K562 (cell line): ENCODE measurements at regions not wholly inside any gene's neighbourhood (a gene's known extent, or its start where the extent isn't known, plus 50 kb on each side); places are given as distances from the start of the nearest gene placed in this dataset.
A peak's percentile ranks its signal among the peaks of the same experiment; 100 is the strongest.

ENCODE experiments used
- ATAC-seq: fragments of 200-7000 bp; cut with Tn5 transposase; 3 replicates; pipeline ENCODE4 v1.9.1; 2020; ENCODE audit warnings: moderate library complexity
- BruUV-seq: library from RNA; stranded (reverse); fragments of 400-500 nt; replicated peaks from 2 replicates; lab custom pipeline; 2021; lab: Mats Ljungman, UMichigan
- CTCF ChIA-PET: fragments of 300-600 bp; formaldehyde crosslinking; extraction: SDS; loops from one replicate; lab custom pipeline; 2021; ENCODE audit warnings: low intra/inter-chr PET ratio; lab: Yijun Ruan, JAX
- POLR2A ChIA-PET: fragments of 300-600, 350-650 bp; sonication (Branson Sonifier 250); formaldehyde crosslinking; extraction: SDS; loops from one replicate; lab custom pipeline; 2021; ENCODE audit warnings: antibody characterized with exemption, inconsistent platforms; lab: Yijun Ruan, JAX
- DNase-seq, 4 experiments: peaks; one replicate each; pipeline versions ENCODE4 v3.0.0 to v3.0.0-alpha.2; 2011 to 2018; ENCODE audit warnings: low spot score in 3 of 4, mixed read lengths in 3 of 4; ENCODE audit errors: extremely low read depth in 1 of 4
- FAIRE-seq: peaks from 2 replicates; lab custom pipeline; 2011; peaks lifted over from hg19 to GRCh38; lab: Jason Lieb, UNC
- H2AFZ ChIP-seq: 2 replicates; pipeline ENCODE4 v1.6.0; 2011; ENCODE audit warnings: low read depth, low read length, control low read depth, inconsistent platforms
- H3K27ac ChIP-seq: fragments of 200-600 bp; 3 replicates; pipeline ENCODE4 v1.8.0; 2011; ENCODE audit warnings: low read depth, mild to moderate bottlenecking, control low read depth, inconsistent platforms, low read length, moderate library complexity, mixed read lengths; ENCODE audit errors: extremely low read depth
- H3K27me3 ChIP-seq, 2 experiments: fragments of 300-600 bp in 1 of 2; 2 replicates in 1 of 2; 3 replicates in 1 of 2; pipeline versions ENCODE4 v1.6.0 to v1.8.0; 2011; ENCODE audit warnings: inconsistent platforms in 2 of 2, low read length in 2 of 2, mild to moderate bottlenecking in 1 of 2, mixed read lengths in 1 of 2, moderate library complexity in 1 of 2; ENCODE audit not compliant: control insufficient read depth in 2 of 2, insufficient read depth in 2 of 2
- H3K36me3 ChIP-seq: fragments of 300-600 bp; 3 replicates; pipeline ENCODE4 v1.8.0; 2011; ENCODE audit warnings: mild to moderate bottlenecking, low read length, inconsistent platforms; ENCODE audit not compliant: control insufficient read depth, insufficient read depth
- H3K4me1 ChIP-seq, 2 experiments: fragments of 200-600 bp in 1 of 2; replicated peaks in 1 of 2; 2 replicates in 1 of 2; 3 replicates in 1 of 2; pipeline versions ENCODE4 v1.5.1 to v1.8.0; 2011; ENCODE audit warnings: inconsistent platforms in 2 of 2, low read length in 2 of 2, mild to moderate bottlenecking in 1 of 2, mixed read lengths in 1 of 2, moderate library complexity in 1 of 2; ENCODE audit not compliant: control insufficient read depth in 2 of 2, insufficient read depth in 2 of 2
- H3K4me2 ChIP-seq: 2 replicates; pipeline ENCODE4 v1.6.1; 2011; ENCODE audit warnings: low read length, control low read depth, inconsistent platforms, mixed read lengths; ENCODE audit not compliant: insufficient read depth
- H3K4me3 ChIP-seq: fragments of 200-600 bp; sonication (generic), shearing (Covaris generic); 2 replicates; pipeline ENCODE4 v1.5.1; 2016; ENCODE audit warnings: control low read depth, inconsistent platforms
- H3K79me2 ChIP-seq: fragments of 200-600 bp; 3 replicates; pipeline ENCODE4 v1.8.0; 2011; ENCODE audit warnings: low read length, inconsistent platforms; ENCODE audit not compliant: control insufficient read depth, insufficient read depth
- H3K9ac ChIP-seq, 2 experiments: 2 replicates each; pipeline versions ENCODE4 v1.6.0 to v1.6.1; 2011; ENCODE audit warnings: low read depth in 2 of 2, low read length in 2 of 2, control low read depth in 1 of 2, inconsistent platforms in 1 of 2, mild to moderate bottlenecking in 1 of 2, mixed read lengths in 1 of 2; ENCODE audit not compliant: insufficient read depth in 1 of 2
- H3K9me1 ChIP-seq: one replicate; pipeline ENCODE4 v1.6.0; 2011; ENCODE audit warnings: inconsistent platforms, mild to moderate bottlenecking, low read length, moderate library complexity; ENCODE audit not compliant: control insufficient read depth, insufficient read depth
- H3K9me3 ChIP-seq: replicated peaks from 2 replicates; pipeline ENCODE4 v1.5.1; 2011; ENCODE audit warnings: low read depth, low read length, inconsistent platforms; ENCODE audit not compliant: control insufficient read depth, insufficient read depth
- H4K20me1 ChIP-seq: replicated peaks from 2 replicates; pipeline ENCODE4 v1.6.1; 2011; ENCODE audit warnings: low read length, inconsistent platforms, mixed read lengths; ENCODE audit not compliant: control insufficient read depth, insufficient read depth
- E2F3 ChIP-seq: fragments of 250-450 bp; sonication (Bioruptor Pico); IDR thresholded peaks from 2 replicates; pipeline ENCODE4 v1.4.0; 2020; ENCODE audit warnings: mild to moderate bottlenecking
- SMC3 ChIP-seq: conservative IDR thresholded peaks from 2 replicates; pipeline ENCODE4 v1.6.1; 2011; ENCODE audit warnings: low read depth, low read length, improper control_type of control experiment; ENCODE audit not compliant: insufficient read depth
- SUPT5H ChIP-seq: fragments of 450-650 bp; IDR thresholded peaks from 2 replicates; pipeline ENCODE4 v1.6.1; 2016
- TARDBP ChIP-seq: fragments of 450-650 bp; IDR thresholded peaks from 2 replicates; pipeline ENCODE4 v1.6.1; 2016
- ZNF274 ChIP-seq: IDR thresholded peaks from 2 replicates; pipeline ENCODE4 v1.6.1; 2011; ENCODE audit warnings: low read depth, mild to moderate bottlenecking, low read length, moderate library complexity, borderline replicate concordance
- WGBS: fragments of 100-300 bp; shearing (Covaris generic); methylation state at CpG from one replicate; pipeline ENCODE4 v1.1.6; 2016; ENCODE audit warnings: low coverage, mixed read lengths; ENCODE audit not compliant: insufficient coverage; ENCODE audit errors: missing lambda C conversion rate; 5-methylcytosine and 5-hydroxymethylcytosine counted together
- in situ Hi-C: fragments of 300-500 bp; cut with MboI; formaldehyde crosslinking; loops from 4 replicates; pipeline ENCODE4 v1.15.0; 2018; ENCODE audit warnings: inconsistent platforms, mixed read lengths
- intact Hi-C: fragments of 100-400 bp; cut with micrococcal nuclease; formaldehyde crosslinking; loops from 2 replicates; pipeline ENCODE4 v1.14.2; 2022
- TF ChIP-seq, protein P1 (sequence below): fragments of 450-650 bp; IDR thresholded peaks from 2 replicates; pipeline ENCODE4 v1.6.1; 2017; ENCODE audit warnings: mild to moderate bottlenecking, moderate library complexity
- TF ChIP-seq, protein P2 (sequence below): fragments of 250-450 bp; sonication (Bioruptor Pico); IDR thresholded peaks from 2 replicates; pipeline ENCODE4 v1.8.0; 2021; ENCODE audit warnings: moderate library complexity, mild to moderate bottlenecking, inconsistent platforms

DNA sequence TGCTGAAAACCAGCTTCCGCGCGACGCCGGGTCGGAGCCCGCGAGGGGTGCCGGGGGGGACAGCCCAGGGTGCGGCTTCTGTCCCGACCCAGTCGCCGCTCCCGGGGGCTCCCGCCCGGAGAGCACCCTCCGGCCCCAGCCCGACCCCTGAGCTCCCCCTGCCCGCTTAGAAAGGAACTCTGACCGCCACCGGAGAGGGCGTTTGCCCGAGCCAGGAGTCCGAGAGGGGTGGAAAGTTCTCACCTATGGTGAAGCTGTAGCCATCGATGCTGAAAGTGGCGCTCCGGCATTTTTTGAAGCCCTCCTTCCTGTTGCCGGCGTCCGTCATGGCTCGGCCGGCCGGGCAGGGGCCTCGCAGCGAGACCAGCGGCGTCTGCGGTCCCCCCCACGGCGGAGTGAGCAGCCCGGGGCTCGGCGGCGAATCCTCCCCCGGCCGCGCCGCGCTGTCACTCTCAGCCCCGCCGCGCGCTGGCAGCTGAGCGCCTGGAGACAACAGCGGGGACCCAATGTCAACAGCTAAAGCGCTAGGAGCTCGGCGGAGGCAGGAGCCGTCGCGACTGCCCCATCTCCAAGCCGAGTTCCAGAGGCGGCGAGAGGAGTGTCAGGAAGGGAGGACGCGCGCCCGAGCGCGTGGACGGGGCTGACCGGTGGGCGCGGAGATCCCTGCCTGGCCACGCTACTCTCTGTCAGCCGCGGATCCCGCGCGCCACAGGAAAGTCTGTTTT lies 191.6 kb downstream of the LSM5 start:
- H3K79me2 ChIP-seq: no peaks in the 10 kb centered on the region
- intact Hi-C loops: no loop called here
- POLR2A ChIA-PET: no interaction called here
- no peaks in the 10 kb centered on the region for H3K9me3 ChIP-seq
- H3K36me3 ChIP-seq: no peaks in the 10 kb centered on the region
- no peak overlapping the region for H3K9ac ChIP-seq
- in situ Hi-C loops: no loop called here
- DNase-seq: peak in 1 of 4 experiments; percentile 5
- H3K4me2 ChIP-seq: peak overlapping the region; percentile 69
- H3K27me3 ChIP-seq: peaks cover 12 to 28% of the 10 kb centered on the region in 2 experiments; a peak in 3 of 5 replicates
- no peak overlapping the region for H3K27ac ChIP-seq
- H4K20me1 ChIP-seq: no peaks in the 10 kb centered on the region
- no TSS peak for BruUV-seq
- TF ChIP-seq TARDBP (no peak), SMC3 (no peak)
- TF ChIP-seq, protein P1, sequence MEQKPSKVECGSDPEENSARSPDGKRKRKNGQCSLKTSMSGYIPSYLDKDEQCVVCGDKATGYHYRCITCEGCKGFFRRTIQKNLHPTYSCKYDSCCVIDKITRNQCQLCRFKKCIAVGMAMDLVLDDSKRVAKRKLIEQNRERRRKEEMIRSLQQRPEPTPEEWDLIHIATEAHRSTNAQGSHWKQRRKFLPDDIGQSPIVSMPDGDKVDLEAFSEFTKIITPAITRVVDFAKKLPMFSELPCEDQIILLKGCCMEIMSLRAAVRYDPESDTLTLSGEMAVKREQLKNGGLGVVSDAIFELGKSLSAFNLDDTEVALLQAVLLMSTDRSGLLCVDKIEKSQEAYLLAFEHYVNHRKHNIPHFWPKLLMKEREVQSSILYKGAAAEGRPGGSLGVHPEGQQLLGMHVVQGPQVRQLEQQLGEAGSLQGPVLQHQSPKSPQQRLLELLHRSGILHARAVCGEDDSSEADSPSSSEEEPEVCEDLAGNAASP: no peak
- TF ChIP-seq, all 486 proteins: peak for 0
- ATAC-seq (peak; percentile 73), FAIRE-seq (no peak)
- WGBS: 1% methylated on average over 60 of the region's 80 CpGs
- Histone ChIP-seq H3K9me1 (no peaks in the 10 kb centered on the region), H3K4me3 (peak overlapping the region; percentile 20), H2AFZ (peak overlapping the region; percentile 7; the same call in 1 of the 2 replicates), H3K4me1 (peaks cover 0 to 12% of the 10 kb centered on the region in 2 experiments; a peak in 3 of 5 replicates)
- CTCF ChIA-PET: no interaction called here

DNA sequence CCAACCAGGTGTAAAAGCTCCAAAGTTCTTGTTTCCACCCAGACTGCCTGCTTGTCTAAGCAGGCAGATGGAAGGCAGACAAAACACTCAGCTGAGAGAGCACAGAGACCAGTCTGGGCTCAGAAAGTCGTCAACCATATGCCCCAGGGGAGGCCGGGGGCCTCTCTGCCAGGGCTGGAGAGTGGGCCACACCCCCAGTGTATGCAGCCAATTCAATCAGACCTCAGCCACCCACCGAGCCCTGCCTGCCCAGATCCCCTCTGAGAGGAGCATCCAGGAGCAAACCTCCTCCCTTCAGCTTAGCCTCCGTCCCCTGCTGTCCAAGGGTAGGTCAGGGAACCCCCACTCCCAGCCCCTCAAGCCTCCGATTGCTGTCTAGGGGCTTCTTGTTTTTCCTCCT lies 196.3 kb downstream of the LSM5 start:
- no peak for FAIRE-seq
- POLR2A ChIA-PET: no interaction called here

More for the DNA sequence above, 196.3 kb downstream of the LSM5 start:
- no peak overlapping the region for H3K4me2 ChIP-seq
- H3K9me1 ChIP-seq: no peaks in the 10 kb centered on the region
- H3K9ac ChIP-seq: no peak overlapping the region; a peak in 1 of 4 replicates
- H3K27me3 ChIP-seq: peaks cover 3 to 26% of the 10 kb centered on the region in 2 experiments; a peak in 3 of 5 replicates
- H3K4me1 ChIP-seq: peaks cover 0 to 7% of the 10 kb centered on the region in 2 experiments; a peak in 2 of 5 replicates
- BruUV-seq: no TSS peak
- intact Hi-C loops (no loop called here), in situ Hi-C loops (no loop called here)
- no peaks in the 10 kb centered on the region for H3K9me3 ChIP-seq
- H3K4me3 ChIP-seq: no peak overlapping the region
- DNase-seq (no peak), ATAC-seq (no peak)
- TF ChIP-seq E2F3 (CRISPR knock-in tag) (no peak), SUPT5H (no peak), ZNF274 (no peak)
- TF ChIP-seq, protein P2, sequence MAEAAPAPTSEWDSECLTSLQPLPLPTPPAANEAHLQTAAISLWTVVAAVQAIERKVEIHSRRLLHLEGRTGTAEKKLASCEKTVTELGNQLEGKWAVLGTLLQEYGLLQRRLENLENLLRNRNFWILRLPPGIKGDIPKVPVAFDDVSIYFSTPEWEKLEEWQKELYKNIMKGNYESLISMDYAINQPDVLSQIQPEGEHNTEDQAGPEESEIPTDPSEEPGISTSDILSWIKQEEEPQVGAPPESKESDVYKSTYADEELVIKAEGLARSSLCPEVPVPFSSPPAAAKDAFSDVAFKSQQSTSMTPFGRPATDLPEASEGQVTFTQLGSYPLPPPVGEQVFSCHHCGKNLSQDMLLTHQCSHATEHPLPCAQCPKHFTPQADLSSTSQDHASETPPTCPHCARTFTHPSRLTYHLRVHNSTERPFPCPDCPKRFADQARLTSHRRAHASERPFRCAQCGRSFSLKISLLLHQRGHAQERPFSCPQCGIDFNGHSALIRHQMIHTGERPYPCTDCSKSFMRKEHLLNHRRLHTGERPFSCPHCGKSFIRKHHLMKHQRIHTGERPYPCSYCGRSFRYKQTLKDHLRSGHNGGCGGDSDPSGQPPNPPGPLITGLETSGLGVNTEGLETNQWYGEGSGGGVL (CRISPR knock-in tag): no peak
- H2AFZ ChIP-seq: no peak overlapping the region
- no peak overlapping the region for H3K27ac ChIP-seq
- CTCF ChIA-PET: no interaction called here
- WGBS: 0% methylated on average over 5 of the region's 5 CpGs
- H4K20me1 ChIP-seq: no peaks in the 10 kb centered on the region
- no peaks in the 10 kb centered on the region for H3K36me3 ChIP-seq
- no peaks in the 10 kb centered on the region for H3K79me2 ChIP-seq
